BJ (cell line): ENCODE measurements at regions not wholly inside any gene's neighbourhood (a gene's known extent, or its start where the extent isn't known, plus 50 kb on each side); places are given as distances from the start of the nearest gene placed in this dataset.
"Not testable (repeated sequence)": the region's sequence is repeated elsewhere in the genome, so short reads cannot be mapped to it uniquely, and the experiment has no call there.

Source experiments
- CTCF ChIA-PET: fragments of 350-600 bp; formaldehyde crosslinking; extraction: SDS; loops from one replicate; lab custom pipeline; 2021; ENCODE audit warnings: antibody characterized with exemption, inconsistent platforms; lab: Yijun Ruan, JAX
- POLR2A ChIA-PET: fragments of 300-600 bp; sonication (Branson Sonifier 250); formaldehyde crosslinking; extraction: SDS; loops from one replicate; lab custom pipeline; 2021; ENCODE audit warnings: antibody characterized with exemption; lab: Charles Lee
- DNase-seq: peaks from one replicate; pipeline ENCODE4 v3.0.0-alpha.2; 2011; ENCODE audit warnings: low read depth
- H3K27me3 ChIP-seq: 2 replicates; pipeline ENCODE4 v1.6.0; 2011; ENCODE audit warnings: low read length; ENCODE audit not compliant: control insufficient read depth, insufficient read depth
- H3K36me3 ChIP-seq: 2 replicates; pipeline ENCODE4 v1.5.1; 2011; ENCODE audit warnings: low read length; ENCODE audit not compliant: control insufficient read depth, insufficient read depth
- H3K4me3 ChIP-seq: 2 replicates; pipeline ENCODE4 v1.5.1; 2011; ENCODE audit warnings: low read depth, mild to moderate bottlenecking, control low read depth, low read length
- CTCF ChIP-seq: IDR thresholded peaks from 2 replicates; pipeline ENCODE4 v1.5.1; 2011; ENCODE audit warnings: low read depth, mild to moderate bottlenecking, control low read depth, inconsistent platforms, low read length, moderate library complexity; ENCODE audit not compliant: insufficient read depth

GRCh38 chr4:32686123-32686522 lies 1966.0 kb downstream of the PCDH7 start:
- no peak overlapping the region for H3K4me3 ChIP-seq
- no peaks in the 10 kb centered on the region for H3K36me3 ChIP-seq
- ChIA-PET CTCF (no interaction called here), POLR2A (no interaction called here)
- no peak for TF ChIP-seq CTCF
- H3K27me3 ChIP-seq: no peaks in the 10 kb centered on the region
- no peak for DNase-seq

DNA sequence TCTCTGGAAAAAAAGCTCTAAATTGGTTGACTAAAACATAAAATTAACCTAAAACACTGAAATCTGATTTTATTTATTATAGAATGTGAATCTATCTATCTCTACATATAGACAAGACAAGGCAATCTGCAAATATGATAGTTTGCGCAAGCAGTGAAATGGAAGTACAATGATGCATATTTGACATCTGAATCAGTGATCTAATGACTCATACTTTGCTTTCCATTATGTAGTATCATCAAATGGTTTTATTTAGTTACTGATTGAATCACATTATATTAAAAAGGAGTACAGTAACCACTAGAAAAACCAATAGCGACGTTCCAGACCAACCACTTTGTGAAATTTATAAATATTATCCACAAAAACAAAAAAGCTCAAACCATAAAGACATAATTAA lies 1969.3 kb downstream of the PCDH7 start:
- Histone ChIP-seq H3K4me3 (no peak overlapping the region), H3K36me3 (no peaks in the 10 kb centered on the region), H3K27me3 (no peaks in the 10 kb centered on the region)
- DNase-seq: no peak
- no peak for TF ChIP-seq CTCF
- ChIA-PET POLR2A (no interaction called here), CTCF (no interaction called here)

- ChIA-PET CTCF (no interaction called here), POLR2A (no interaction called here)
- no peak for TF ChIP-seq CTCF
- no peak overlapping the region for H3K4me3 ChIP-seq
- no peak for DNase-seq
- no peaks in the 10 kb centered on the region for H3K27me3 ChIP-seq
- no peaks in the 10 kb centered on the region for H3K36me3 ChIP-seq
Observed at GRCh38 chr4:32697281-32697814, 1977.2 kb downstream of the PCDH7 start.

DNA sequence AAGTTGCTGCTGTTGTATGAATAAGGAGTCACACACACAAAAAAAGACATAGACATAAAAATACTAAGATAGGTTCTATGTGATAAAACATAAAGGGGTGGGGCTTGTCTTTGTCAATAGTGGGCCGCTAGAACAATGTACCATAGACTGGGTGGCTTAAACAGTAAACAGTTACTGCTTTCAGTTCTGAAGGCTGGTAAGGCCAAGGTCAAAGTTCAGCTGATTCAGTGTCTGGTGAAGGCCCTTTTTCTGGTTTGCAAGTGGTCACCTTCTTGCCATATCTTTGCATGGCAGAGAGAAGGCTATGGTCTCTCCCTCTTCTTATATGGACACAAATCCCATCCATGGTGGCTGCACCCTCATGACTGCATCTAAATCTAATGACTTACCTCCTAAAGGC lies 1980.7 kb downstream of the PCDH7 start:
- Histone ChIP-seq H3K27me3 (no peaks in the 10 kb centered on the region), H3K4me3 (no peak overlapping the region), H3K36me3 (no peaks in the 10 kb centered on the region)
- no peak for DNase-seq
- ChIA-PET POLR2A (no interaction called here), CTCF (no interaction called here)
- no peak for TF ChIP-seq CTCF

DNA sequence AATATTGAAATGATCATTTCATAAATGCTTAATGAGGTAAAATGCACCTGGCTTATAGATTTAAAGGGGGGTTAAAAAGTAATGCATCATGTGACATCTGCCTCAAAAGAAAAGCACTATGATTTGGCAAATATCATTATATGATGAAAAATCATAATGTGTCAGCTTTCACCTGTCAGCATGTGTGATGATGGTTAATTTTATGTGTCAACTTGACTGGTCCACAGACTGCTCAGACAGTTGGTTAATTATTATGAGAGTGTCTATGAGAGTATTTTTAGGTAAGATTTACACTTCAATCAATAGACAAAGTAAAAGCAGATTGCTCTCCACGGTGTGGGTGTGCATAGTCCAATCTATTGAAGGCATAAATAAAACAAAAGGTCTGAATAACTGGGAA lies 1986.7 kb downstream of the PCDH7 start:
- no peak for DNase-seq
- Histone ChIP-seq H3K27me3 (no peaks in the 10 kb centered on the region), H3K4me3 (no peak overlapping the region), H3K36me3 (no peaks in the 10 kb centered on the region)
- POLR2A ChIA-PET: no interaction called here
- TF ChIP-seq CTCF: no peak
- CTCF ChIA-PET: no interaction called here

- H3K36me3 ChIP-seq, DNase-seq, POLR2A ChIA-PET, H3K4me3 ChIP-seq, H3K27me3 ChIP-seq: not testable (repeated sequence)
- CTCF ChIA-PET: interaction anchor here (1.1 kb wide), 1 partner anchor 127 kb away, joined by 4 read pairs; no protein-coding TSS in a partner anchor
Observed at GRCh38 chr4:32716090-32716620, 1996.0 kb downstream of the PCDH7 start.
